ENCODE measurements at regions not wholly inside any gene's neighbourhood (a gene's known extent, or its start where the extent isn't known, plus 50 kb on each side); places are given as distances from the start of the nearest gene placed in this dataset.

DNA sequence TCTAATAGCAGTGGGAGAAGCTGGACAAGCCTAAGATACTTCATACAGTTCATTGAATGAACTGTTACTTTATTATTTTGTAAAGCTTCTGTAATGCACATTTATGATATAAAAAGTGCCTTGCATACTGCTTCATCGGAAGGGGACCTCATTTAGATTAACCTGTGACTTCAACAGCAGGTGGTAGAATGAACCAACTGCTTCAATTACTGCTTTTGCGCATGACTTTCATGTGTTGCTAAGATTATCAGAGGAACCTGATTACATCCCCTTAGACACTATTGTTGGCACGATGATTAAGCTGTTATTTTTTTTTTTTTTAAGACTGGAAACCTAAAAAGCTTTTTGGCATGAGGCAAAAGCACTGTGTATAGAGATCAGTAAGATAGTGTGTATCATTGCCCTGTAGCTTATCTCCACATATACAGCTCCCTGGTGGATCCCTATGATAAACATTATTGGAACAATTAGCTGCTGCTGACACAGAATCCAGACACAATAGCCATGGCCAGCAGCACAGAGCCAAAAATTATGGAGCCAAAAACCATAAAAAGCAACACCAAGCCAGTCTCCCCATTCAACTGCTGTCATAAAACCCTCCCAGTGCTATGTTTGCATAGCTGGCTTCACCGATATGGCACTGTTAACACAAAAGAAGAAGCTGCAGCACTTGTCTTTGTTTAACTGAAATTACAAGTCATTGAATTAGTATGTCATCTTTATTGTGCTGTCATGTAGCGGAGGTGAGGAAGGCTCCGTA is 731.6 kb upstream of the MMS22L start:
- Mint-ChIP-seq H3K9me3 (peaks cover 5% of the 10 kb centered on the region), H3K27ac (peak overlapping the region; percentile 89), H3K36me3 (peaks cover 2% of the 10 kb centered on the region), H3K27me3 (ENCODE audit: insufficient read depth, low read depth) (peaks cover 4% of the 10 kb centered on the region), H3K4me1 (peaks cover 31% of the 10 kb centered on the region), H3K4me3 (peak overlapping the region; percentile 31)
- Histone ChIP-seq H2AFZ (replicated peaks) (peak overlapping the region; percentile 78), H3K4me1 (peaks cover 20% of the 10 kb centered on the region), H3K79me2 (ENCODE audit: low read depth) (no peaks in the 10 kb centered on the region), H4K20me1 (ENCODE audit: low read depth) (no peaks in the 10 kb centered on the region), H3K9me3 (ENCODE audit: low read depth) (no peaks in the 10 kb centered on the region), H3K9ac (no peak overlapping the region), H3K27ac (no peak overlapping the region), H3K4me2 (peak overlapping the region; percentile 5), H3K4me3 (no peak overlapping the region), H3K27me3 (no peaks in the 10 kb centered on the region), H3K36me3 (no peaks in the 10 kb centered on the region), H3F3A (ENCODE audit: low read depth) (no peaks in the 10 kb centered on the region)
- TF ChIP-seq EZH2phosphoT487 (IDR thresholded peaks at IDR 0.05) (no peak), CTCF (IDR thresholded peaks at IDR 0.05) (no peak), EZH2 (IDR thresholded peaks at IDR 0.05) (no peak)
- DNase-seq (ENCODE audit: low spot score) = no peak

- Histone ChIP-seq H3K9ac (no peak overlapping the region), H3K27ac (no peak overlapping the region), H3K36me3 (no peaks in the 10 kb centered on the region), H3K4me2 (no peak overlapping the region), H3F3A (ENCODE audit: low read depth) (no peaks in the 10 kb centered on the region), H3K4me1 (peaks cover 34% of the 10 kb centered on the region), H4K20me1 (ENCODE audit: low read depth) (no peaks in the 10 kb centered on the region), H3K9me3 (ENCODE audit: low read depth) (no peaks in the 10 kb centered on the region), H3K27me3 (no peaks in the 10 kb centered on the region), H3K4me3 (no peak overlapping the region), H3K79me2 (ENCODE audit: low read depth) (no peaks in the 10 kb centered on the region), H2AFZ (replicated peaks) (peak overlapping the region; percentile 60)
- H3K27ac Mint-ChIP-seq = peak overlapping the region; percentile 31
- no peaks in the 10 kb centered on the region for H3K9me3 Mint-ChIP-seq
- H3K27me3 Mint-ChIP-seq (ENCODE audit: insufficient read depth, low read depth) = peaks cover 4% of the 10 kb centered on the region
- no peak overlapping the region for H3K4me3 Mint-ChIP-seq
- DNase-seq (ENCODE audit: low spot score) = no peak
- H3K36me3 Mint-ChIP-seq = peaks cover 2% of the 10 kb centered on the region
- TF ChIP-seq EZH2phosphoT487 (IDR thresholded peaks at IDR 0.05) (no peak), EZH2 (IDR thresholded peaks at IDR 0.05) (no peak), CTCF (IDR thresholded peaks at IDR 0.05) (no peak)
- H3K4me1 Mint-ChIP-seq = peaks cover 38% of the 10 kb centered on the region
Observed at GRCh38 chr6:98016565-98016964, 733.5 kb upstream of the MMS22L start.

DNA sequence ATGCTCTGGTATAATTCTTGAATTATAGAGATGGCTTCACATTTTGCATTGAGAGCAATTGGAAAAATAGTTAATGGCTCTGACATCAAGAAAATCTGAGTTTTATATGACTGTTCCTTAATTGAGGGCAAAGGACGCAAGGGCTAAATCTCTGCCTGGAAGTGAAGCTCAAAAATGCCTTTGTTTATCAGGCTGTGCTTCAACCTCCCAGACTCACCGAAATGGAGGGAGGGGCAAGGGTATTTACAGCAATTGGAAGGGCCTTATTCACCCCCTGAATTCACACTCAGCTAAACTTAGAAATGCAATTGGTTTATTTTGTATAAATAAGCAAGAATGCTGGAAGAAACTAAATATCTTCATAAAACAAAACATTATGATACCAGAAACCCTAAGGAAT is 737.2 kb upstream of the MMS22L start:
- H3K27ac Mint-ChIP-seq = no peak overlapping the region
- Histone ChIP-seq H3K27ac (no peak overlapping the region), H2AFZ (replicated peaks) (peak overlapping the region; percentile 13), H3K9ac (no peak overlapping the region), H3K4me2 (no peak overlapping the region), H3K4me3 (no peak overlapping the region), H3K9me3 (ENCODE audit: low read depth) (no peaks in the 10 kb centered on the region), H3K36me3 (no peaks in the 10 kb centered on the region), H4K20me1 (ENCODE audit: low read depth) (no peaks in the 10 kb centered on the region), H3K4me1 (peaks cover 19% of the 10 kb centered on the region), H3K79me2 (ENCODE audit: low read depth) (no peaks in the 10 kb centered on the region), H3K27me3 (no peaks in the 10 kb centered on the region), H3F3A (ENCODE audit: low read depth) (no peaks in the 10 kb centered on the region)
- H3K9me3 Mint-ChIP-seq = no peaks in the 10 kb centered on the region
- DNase-seq (ENCODE audit: low spot score) = peak; percentile 39
- peaks cover 4% of the 10 kb centered on the region for H3K27me3 Mint-ChIP-seq (ENCODE audit: insufficient read depth, low read depth)
- H3K4me3 Mint-ChIP-seq = no peak overlapping the region
- H3K4me1 Mint-ChIP-seq = peaks cover 26% of the 10 kb centered on the region
- no peak for TF ChIP-seq EZH2phosphoT487 (IDR thresholded peaks at IDR 0.05)
- TF ChIP-seq EZH2 (IDR thresholded peaks at IDR 0.05) = no peak
- no peak for TF ChIP-seq CTCF (IDR thresholded peaks at IDR 0.05)
- peaks cover 2% of the 10 kb centered on the region for H3K36me3 Mint-ChIP-seq

Data from neural progenitor cell (in vitro differentiated cells).